ENCODE measurements at regions not wholly inside any gene's neighbourhood (a gene's known extent, or its start where the extent isn't known, plus 50 kb on each side); places are given as distances from the start of the nearest gene placed in this dataset.

DNA sequence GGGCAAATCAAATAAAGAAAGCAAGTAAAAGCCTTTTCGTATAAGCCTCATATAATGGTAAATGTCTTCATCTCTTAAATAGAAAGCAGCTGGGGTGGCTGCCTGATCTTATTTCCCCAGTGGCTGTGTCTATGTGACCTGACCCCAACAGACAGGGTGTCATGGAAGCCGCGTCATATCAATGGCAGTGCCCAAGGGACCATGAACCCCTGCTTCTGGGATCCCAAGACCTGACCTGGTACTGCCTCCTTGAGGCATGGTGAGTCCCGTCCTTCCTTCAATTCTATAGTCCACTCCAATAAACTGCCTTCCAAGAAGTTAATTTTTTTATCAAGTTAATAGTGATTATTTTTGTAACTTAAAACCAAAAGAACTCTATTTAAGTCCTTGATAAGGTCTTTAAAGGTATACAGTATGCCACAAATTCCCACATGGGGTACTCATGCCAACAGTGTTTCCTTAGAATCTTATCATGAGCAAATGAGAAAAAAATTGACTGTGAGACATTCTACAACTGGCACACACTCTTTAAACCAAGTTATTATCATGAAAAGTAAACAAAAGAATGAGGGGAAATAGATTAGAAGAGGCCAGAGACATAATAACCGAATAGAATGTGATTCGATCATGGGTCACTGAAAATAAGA lies 104.6 kb downstream of the ADSS2 start:
- no peak for DNase-seq (ENCODE audit: low read depth in 2 of 2)

DNA sequence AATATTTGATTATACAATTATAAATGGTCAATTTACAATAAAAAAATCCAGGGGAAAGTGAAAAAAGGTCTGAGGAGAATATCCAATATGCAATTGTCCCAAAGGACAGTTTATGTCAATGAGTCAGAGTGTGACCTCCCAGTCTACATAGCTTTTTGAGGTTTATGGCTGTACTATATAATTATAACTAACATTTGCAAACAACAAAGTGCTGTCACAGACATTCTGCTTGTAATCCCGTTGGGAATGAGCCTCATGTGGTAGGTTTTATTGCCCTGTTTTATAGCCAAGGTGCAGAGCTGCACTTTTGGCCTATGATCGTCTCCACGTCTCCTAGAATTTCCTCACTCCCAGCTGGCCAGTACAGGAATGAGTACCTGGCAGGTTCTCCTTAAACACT lies 103.8 kb downstream of the ADSS2 start:
- DNase-seq (ENCODE audit: low read depth in 2 of 2) = no peak

DNA sequence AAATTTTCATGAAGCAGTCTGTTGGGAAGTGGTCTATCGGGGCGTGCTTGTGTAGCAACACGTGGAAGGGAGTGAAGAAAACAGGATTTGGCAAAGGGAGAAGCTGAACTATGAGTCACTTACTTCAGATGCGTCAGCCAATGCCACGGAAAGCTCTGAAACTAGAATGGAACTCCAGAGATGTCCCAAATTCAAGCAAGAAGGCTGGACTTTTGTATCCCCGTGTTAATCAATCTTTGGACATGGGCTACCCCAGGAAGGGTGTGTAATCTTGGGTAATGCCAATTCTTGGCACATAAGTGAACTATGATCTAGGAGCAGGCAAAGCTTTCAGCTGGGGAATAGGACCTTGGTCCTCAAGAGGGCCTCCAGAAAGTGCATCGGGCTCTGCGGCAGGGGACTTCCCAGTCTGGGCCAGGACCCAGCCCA lies 102.6 kb downstream of the ADSS2 start:
- DNase-seq (ENCODE audit: low read depth in 2 of 2) = no peak

DNA sequence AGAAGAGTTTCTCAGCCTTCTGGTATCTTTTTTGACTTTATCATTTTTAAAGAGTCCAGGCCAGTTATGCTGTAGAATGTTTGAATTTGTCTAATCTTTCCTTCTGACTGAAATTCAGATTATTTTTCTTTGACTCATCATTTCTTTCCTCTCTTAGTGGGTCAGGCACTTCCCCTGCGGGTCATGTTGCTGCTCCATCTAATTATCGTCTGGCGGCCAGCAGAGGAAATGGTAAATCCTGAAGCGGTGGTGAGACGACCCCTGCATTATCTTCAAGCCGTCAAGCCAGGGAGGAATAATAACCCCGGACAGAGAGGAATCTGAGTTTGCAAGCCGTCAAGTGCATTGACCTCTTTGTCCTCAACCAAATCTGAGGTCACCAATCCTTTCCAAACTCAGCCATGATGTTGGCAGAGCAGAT lies 102.1 kb downstream of the ADSS2 start:
- DNase-seq (ENCODE audit: low read depth in 2 of 2) = no peak

DNA sequence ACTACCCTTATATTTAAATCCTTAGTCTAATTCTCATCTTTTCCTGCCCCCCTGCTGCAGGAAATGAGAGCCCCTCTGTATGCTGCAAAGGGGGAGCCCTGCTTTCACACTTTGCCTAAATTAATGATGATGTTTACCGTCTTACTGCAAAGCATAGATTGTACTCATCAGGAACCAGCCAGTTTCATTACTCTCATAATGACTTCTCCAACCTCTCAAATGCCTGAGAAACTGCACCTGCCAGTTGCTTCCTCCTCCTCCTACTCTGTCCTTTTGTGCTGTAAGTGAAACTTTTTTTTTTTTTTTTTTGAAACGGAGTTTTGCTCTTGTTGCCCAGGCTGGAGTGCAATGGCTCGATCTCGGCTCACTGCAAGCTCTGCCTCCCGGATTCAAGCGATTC lies 101.7 kb downstream of the ADSS2 start:
- no peak for DNase-seq (ENCODE audit: low read depth in 2 of 2)

DNA sequence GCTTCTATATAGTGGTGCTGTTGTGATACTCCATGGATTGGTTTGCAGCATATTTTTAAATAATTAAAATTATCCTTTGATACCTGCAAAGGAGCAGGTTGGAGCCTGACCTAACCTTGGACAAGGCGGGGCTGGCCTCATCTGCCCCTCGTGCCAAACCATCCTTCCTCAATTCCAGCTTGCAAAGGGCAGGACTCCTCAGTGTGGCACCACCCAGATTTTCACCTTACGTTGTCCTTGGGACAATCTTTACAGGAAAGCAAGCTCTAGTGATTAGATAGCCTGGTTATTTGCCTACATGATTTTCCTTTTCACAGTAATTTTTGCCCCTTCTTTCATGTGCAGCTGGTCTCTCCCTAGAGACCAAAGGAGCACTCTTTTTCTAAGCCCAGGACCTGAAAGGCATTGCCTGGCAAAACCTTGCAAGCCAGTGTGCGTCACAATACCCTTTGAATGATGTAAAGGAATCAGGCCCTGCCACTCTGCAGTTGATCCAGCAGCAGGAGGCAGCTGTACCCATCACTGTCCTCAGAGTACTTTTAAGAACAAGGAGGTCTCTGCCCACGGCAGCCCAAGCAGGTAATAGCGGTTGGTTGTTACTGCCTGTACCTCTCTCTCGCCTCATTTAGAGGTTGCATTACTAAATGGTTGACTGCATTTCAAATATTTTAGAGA lies 99.4 kb downstream of the ADSS2 start:
- DNase-seq (ENCODE audit: low read depth in 2 of 2) = no peak

DNA sequence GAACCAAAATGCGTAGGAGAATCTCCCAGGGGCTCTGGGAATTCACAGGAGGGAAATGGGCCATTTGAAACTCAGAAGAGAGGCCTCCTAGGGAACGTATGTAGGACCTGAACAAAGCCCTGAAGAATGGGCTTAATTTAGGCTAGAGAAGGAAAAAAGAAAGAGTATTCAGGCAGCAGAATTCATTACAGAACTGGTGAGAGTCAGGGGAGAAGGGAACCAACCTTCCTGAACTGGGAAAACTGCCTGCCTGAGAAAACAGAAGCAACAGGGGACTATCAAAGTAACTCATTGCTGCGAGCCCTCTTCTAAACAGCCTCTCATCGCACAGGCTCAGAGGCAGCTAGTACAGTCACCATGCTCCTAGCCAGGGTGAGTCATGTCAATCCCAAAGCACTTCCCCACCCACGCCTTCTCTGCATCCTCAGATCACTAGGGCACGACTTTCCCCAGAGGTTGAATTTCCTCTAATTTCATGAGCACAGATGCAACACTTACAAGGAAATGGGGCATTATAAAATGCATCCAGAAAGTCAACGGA lies 98.1 kb downstream of the ADSS2 start:
- peak in 1 of 2 donors; percentile 31 for DNase-seq (ENCODE audit: low read depth in 2 of 2)

DNA sequence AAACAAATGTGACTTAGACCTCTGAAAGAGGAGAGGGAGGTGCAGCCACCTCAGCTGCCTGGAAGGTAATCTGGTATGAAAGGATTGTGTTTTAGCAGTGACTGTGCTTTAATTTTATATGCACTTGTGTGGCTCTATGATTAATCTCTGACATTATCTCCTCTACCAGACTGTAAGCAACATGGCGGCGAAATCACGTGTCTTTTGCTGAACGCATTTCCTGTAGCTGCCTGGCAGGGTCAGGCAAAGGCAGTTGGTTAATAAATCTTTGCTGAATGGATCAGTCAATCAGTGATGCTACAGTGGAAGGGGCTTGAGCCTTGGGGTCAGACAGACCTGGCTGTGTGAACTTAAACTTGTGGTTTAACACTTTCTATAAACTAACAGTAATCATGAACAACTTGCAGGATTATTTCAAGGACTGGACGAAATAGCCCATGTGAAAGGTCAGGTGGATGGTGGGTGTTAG lies 96.9 kb downstream of the ADSS2 start:
- no peak for DNase-seq (ENCODE audit: low read depth in 2 of 2)

DNA sequence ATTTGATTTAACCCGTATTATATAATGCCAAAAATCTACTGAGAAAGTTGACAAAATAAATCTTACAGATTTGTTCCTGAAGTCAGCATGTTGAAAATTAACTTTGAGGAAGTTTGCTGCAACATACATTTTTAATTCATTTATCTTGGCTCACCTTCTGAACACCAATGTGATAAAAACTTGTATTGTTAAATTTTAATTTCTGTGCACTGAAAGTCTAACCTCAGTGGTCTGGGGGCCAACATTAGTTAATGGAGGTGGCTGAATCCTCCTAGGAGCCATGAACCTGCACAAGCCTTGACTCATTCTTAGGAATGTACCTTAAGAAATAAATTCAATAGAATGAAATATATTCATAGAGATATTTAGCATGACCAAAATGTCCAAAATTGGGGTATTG lies 95.3 kb downstream of the ADSS2 start:
- DNase-seq (ENCODE audit: low read depth in 2 of 2) = no peak

Data from stimulated activated CD8-positive, alpha-beta memory T cell treated with anti-CD3 and anti-CD28 coated beads, Interleukin-7, amount 100 ng/mL, for 4 hours (primary cell).